Endodermal cell (in vitro differentiated cells): ENCODE measurements at regions not wholly inside any gene's neighbourhood (a gene's known extent, or its start where the extent isn't known, plus 50 kb on each side); places are given as distances from the start of the nearest gene placed in this dataset.

Experiments
- DNase-seq: peaks from one replicate; pipeline ENCODE4 v3.0.0-alpha.2; 2017
- H3K27ac ChIP-seq: 2 replicates; pipeline ENCODE4 v1.5.1; 2013; ENCODE audit warnings: mild to moderate bottlenecking, low read depth, low read length, moderate library complexity
- H3K27me3 ChIP-seq: 2 replicates; pipeline ENCODE4 v1.6.1; 2013; ENCODE audit warnings: mild to moderate bottlenecking, low read length, moderate library complexity; ENCODE audit not compliant: insufficient read depth, control insufficient read depth, poor library complexity, severe bottlenecking
- H3K36me3 ChIP-seq: 2 replicates; pipeline ENCODE4 v1.7.0; 2013; ENCODE audit warnings: mild to moderate bottlenecking, low read length, moderate library complexity; ENCODE audit not compliant: control insufficient read depth, insufficient read depth
- H3K4me1 ChIP-seq: one replicate; pipeline ENCODE4 v1.7.0; 2013; ENCODE audit warnings: low read length; ENCODE audit not compliant: control insufficient read depth, insufficient read depth
- H3K4me3 ChIP-seq: 2 replicates; pipeline ENCODE4 v1.5.1; 2013; ENCODE audit warnings: mild to moderate bottlenecking, low read length, moderate library complexity
- H3K9ac ChIP-seq: 2 replicates; pipeline ENCODE4 v1.6.1; 2013; ENCODE audit warnings: mild to moderate bottlenecking, low read length, moderate library complexity; ENCODE audit not compliant: poor library complexity, severe bottlenecking; ENCODE audit errors: extremely low read depth
- H3K9me3 ChIP-seq: 2 replicates; pipeline ENCODE4 v1.6.1; 2013; ENCODE audit warnings: mild to moderate bottlenecking, low read length, moderate library complexity; ENCODE audit not compliant: control insufficient read depth
- H3K27ac Mint-ChIP-seq: 2 replicates; pipeline ENCODE4 v1.8.0; 2020; ENCODE audit warnings: mixed read lengths
- H3K27me3 Mint-ChIP-seq: 2 replicates; pipeline ENCODE4 v1.8.0; 2021; ENCODE audit warnings: mild to moderate bottlenecking, mixed read lengths; ENCODE audit not compliant: insufficient read depth
- H3K36me3 Mint-ChIP-seq: 2 replicates; pipeline ENCODE4 v1.8.0; 2020; ENCODE audit warnings: low read depth, mixed read lengths
- H3K4me1 Mint-ChIP-seq: 2 replicates; pipeline ENCODE4 v1.8.0; 2020; ENCODE audit warnings: mixed read lengths
- H3K4me3 Mint-ChIP-seq: 2 replicates; pipeline ENCODE4 v1.8.0; 2020; ENCODE audit warnings: mild to moderate bottlenecking, moderate library complexity, mixed read lengths
- H3K9me3 Mint-ChIP-seq: 2 replicates; pipeline ENCODE4 v1.8.0; 2020; ENCODE audit warnings: mild to moderate bottlenecking, mixed read lengths
- CTCF ChIP-seq: fragments of 200-600 bp; sonication (generic); conservative IDR thresholded peaks from 2 replicates; pipeline ENCODE4 v1.5.0; 2021; ENCODE audit warnings: antibody characterized with exemption, mild to moderate bottlenecking
- WGBS, 2 experiments: methylation state at CpG; one replicate each; pipeline versions ENCODE4 v1.1.5 to v1.1.7; 2013; ENCODE audit warnings: missing lambda C conversion rate in 2 of 2, mixed read lengths in 1 of 2; ENCODE audit not compliant: insufficient coverage in 1 of 2, insufficient read length in 1 of 2; 5-methylcytosine and 5-hydroxymethylcytosine counted together

- Histone ChIP-seq H3K27me3 (no peaks in the 10 kb centered on the region), H3K27ac (no peak overlapping the region), H3K36me3 (no peaks in the 10 kb centered on the region), H3K9me3 (no peaks in the 10 kb centered on the region), H3K9ac (no peak overlapping the region), H3K4me3 (no peak overlapping the region), H3K4me1 (no peaks in the 10 kb centered on the region)
- Mint-ChIP-seq H3K27ac (no peak overlapping the region), H3K27me3 (no peaks in the 10 kb centered on the region), H3K36me3 (no peaks in the 10 kb centered on the region), H3K4me3 (no peak overlapping the region), H3K9me3 (no peaks in the 10 kb centered on the region), H3K4me1 (peaks cover 7% of the 10 kb centered on the region)
- WGBS, 2 experiments = 64 to 78% methylated on average over 3 to 7 of the region's 7 CpGs
- no peak for TF ChIP-seq CTCF
- DNase-seq = no peak
Measured at GRCh38 chr13:34345258-34345965, 527.5 kb downstream of the RFC3 start.

GRCh38 chr13:34346626-34347025 lies 528.7 kb downstream of the RFC3 start:
- H3K4me1 ChIP-seq = no peaks in the 10 kb centered on the region
- no peak overlapping the region for H3K9ac ChIP-seq
- DNase-seq = no peak
- H3K27me3 Mint-ChIP-seq = no peaks in the 10 kb centered on the region
- H3K9me3 Mint-ChIP-seq = no peaks in the 10 kb centered on the region
- H3K36me3 Mint-ChIP-seq = no peaks in the 10 kb centered on the region
- no peaks in the 10 kb centered on the region for H3K27me3 ChIP-seq
- 89 to 91% methylated on average over 2 to 3 of the region's 4 CpGs for WGBS, 2 experiments
- H3K4me3 Mint-ChIP-seq = no peak overlapping the region
- no peak for TF ChIP-seq CTCF
- no peak overlapping the region for H3K27ac Mint-ChIP-seq
- H3K4me1 Mint-ChIP-seq = peaks cover 7% of the 10 kb centered on the region
- H3K9me3 ChIP-seq = no peaks in the 10 kb centered on the region
- no peaks in the 10 kb centered on the region for H3K36me3 ChIP-seq
- no peak overlapping the region for H3K27ac ChIP-seq
- no peak overlapping the region for H3K4me3 ChIP-seq

GRCh38 chr13:34347784-34348573 lies 530.0 kb downstream of the RFC3 start:
- 82 to 90% methylated on average over 8 to 10 of the region's 10 CpGs for WGBS, 2 experiments
- Histone ChIP-seq H3K27me3 (no peaks in the 10 kb centered on the region), H3K4me3 (no peak overlapping the region), H3K36me3 (no peaks in the 10 kb centered on the region), H3K4me1 (no peaks in the 10 kb centered on the region), H3K9ac (no peak overlapping the region), H3K9me3 (no peaks in the 10 kb centered on the region), H3K27ac (no peak overlapping the region)
- no peaks in the 10 kb centered on the region for H3K27me3 Mint-ChIP-seq
- H3K4me3 Mint-ChIP-seq = no peak overlapping the region
- peak; percentile 14 for TF ChIP-seq CTCF
- no peak overlapping the region for H3K27ac Mint-ChIP-seq
- no peaks in the 10 kb centered on the region for H3K9me3 Mint-ChIP-seq
- H3K4me1 Mint-ChIP-seq = peaks cover 9% of the 10 kb centered on the region
- no peak for DNase-seq
- no peaks in the 10 kb centered on the region for H3K36me3 Mint-ChIP-seq
